T follicular helper cell (primary cell): ENCODE measurements at regions not wholly inside any gene's neighbourhood (a gene's known extent, or its start where the extent isn't known, plus 50 kb on each side); places are given as distances from the start of the nearest gene placed in this dataset.

ENCODE experiments used
- DNase-seq: peaks from one replicate; pipeline ENCODE4 v3.0.0-alpha.2; 2020; ENCODE audit warnings: low read depth

- no peak for DNase-seq
Observed at GRCh38 chr11:10619131-10619680, 50.7 kb upstream of the LYVE1 start.

DNA sequence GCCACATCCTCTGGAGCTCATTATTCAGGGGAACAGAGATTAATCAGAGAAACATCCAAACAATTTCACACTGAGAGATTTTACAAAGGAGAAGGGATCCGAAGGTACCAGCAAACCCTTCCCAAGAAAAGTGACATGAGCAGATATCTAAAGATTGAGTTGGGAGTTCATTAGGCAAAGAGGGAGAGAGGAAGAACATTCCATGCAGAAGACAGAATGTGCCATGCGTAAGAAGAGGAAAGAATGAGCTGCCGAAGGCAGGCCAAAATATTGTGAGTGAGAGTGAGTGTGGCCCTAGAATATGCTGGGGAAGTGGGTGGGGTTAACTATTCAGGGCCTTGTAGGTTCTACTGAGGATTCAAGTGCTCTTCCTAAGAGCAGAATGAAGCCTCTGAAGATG, 50.0 kb upstream of the LYVE1 start:
- no peak for DNase-seq
